ENCODE measurements at regions not wholly inside any gene's neighbourhood (a gene's known extent, or its start where the extent isn't known, plus 50 kb on each side); places are given as distances from the start of the nearest gene placed in this dataset.

- no peak for TF ChIP-seq CTCF (IDR thresholded peaks at IDR 0.05)
- no peak for TF ChIP-seq POLR2A (IDR thresholded peaks at IDR 0.05)
- intact Hi-C loops (cut with DNase I), result no loop called here
- no peak overlapping the region for H3K27ac ChIP-seq
- H3K4me1 ChIP-seq, result no peaks in the 10 kb centered on the region
- H3K4me3 ChIP-seq (replicated peaks in 1 of 3), result no peak overlapping the region
- H3K9me3 ChIP-seq, result no peaks in the 10 kb centered on the region
- no peaks in the 10 kb centered on the region for H3K27me3 ChIP-seq
- WGBS, 2 donors, result 70 to 74% methylated on average over 3 of the region's 3 CpGs
- DNase-seq, result no peak
- no peaks in the 10 kb centered on the region for H3K36me3 ChIP-seq
These were observed 83.2 kb upstream of the SSTR1 start for GRCh38 chr14:38124506-38124905.

- TF ChIP-seq POLR2A (IDR thresholded peaks at IDR 0.05) (no peak), CTCF (IDR thresholded peaks at IDR 0.05) (no peak)
- Histone ChIP-seq H3K4me3 (replicated peaks in 1 of 3) (no peak overlapping the region), H3K27me3 (no peaks in the 10 kb centered on the region), H3K4me1 (no peaks in the 10 kb centered on the region), H3K36me3 (no peaks in the 10 kb centered on the region), H3K27ac (no peak overlapping the region), H3K9me3 (no peaks in the 10 kb centered on the region)
- DNase-seq, result peak; percentile 12 to 32
- intact Hi-C loops (cut with DNase I), result no loop called here
- 29 to 38% methylated on average over 10 to 11 of the region's 11 CpGs for WGBS, 2 donors
These were observed 82.1 kb upstream of the SSTR1 start for GRCh38 chr14:38125481-38126037.

- Histone ChIP-seq H3K36me3 (no peaks in the 10 kb centered on the region), H3K27me3 (no peaks in the 10 kb centered on the region), H3K4me1 (no peaks in the 10 kb centered on the region), H3K27ac (no peak overlapping the region), H3K4me3 (replicated peaks in 1 of 3) (no peak overlapping the region), H3K9me3 (no peaks in the 10 kb centered on the region)
- no peak for TF ChIP-seq CTCF (IDR thresholded peaks at IDR 0.05)
- TF ChIP-seq POLR2A (IDR thresholded peaks at IDR 0.05), result no peak
- 94 to 98% methylated on average over 2 of the region's 2 CpGs for WGBS, 2 donors
- DNase-seq, result no peak
- intact Hi-C loops (cut with DNase I), result no loop called here
These were observed 80.3 kb upstream of the SSTR1 start for GRCh38 chr14:38127356-38127755.

- 88 to 90% methylated on average over 3 of the region's 3 CpGs for WGBS, 2 donors
These were observed 79.9 kb upstream of the SSTR1 start for GRCh38 chr14:38127784-38128183.

GRCh38 chr14:38128640-38129039 is 79.1 kb upstream of the SSTR1 start:
- TF ChIP-seq CTCF (IDR thresholded peaks at IDR 0.05) (no peak), POLR2A (IDR thresholded peaks at IDR 0.05) (no peak)
- DNase-seq, result no peak
- Histone ChIP-seq H3K4me1 (no peaks in the 10 kb centered on the region), H3K9me3 (no peaks in the 10 kb centered on the region), H3K27me3 (no peaks in the 10 kb centered on the region), H3K4me3 (replicated peaks in 1 of 3) (no peak overlapping the region), H3K36me3 (no peaks in the 10 kb centered on the region), H3K27ac (no peak overlapping the region)
- intact Hi-C loops (cut with DNase I), result no loop called here

More at GRCh38 chr14:38127784-38128183, 79.9 kb upstream of the SSTR1 start:
- Histone ChIP-seq H3K27ac (no peak overlapping the region), H3K4me1 (no peaks in the 10 kb centered on the region), H3K36me3 (no peaks in the 10 kb centered on the region), H3K9me3 (no peaks in the 10 kb centered on the region), H3K27me3 (no peaks in the 10 kb centered on the region), H3K4me3 (replicated peaks in 1 of 3) (no peak overlapping the region)
- no peak for TF ChIP-seq CTCF (IDR thresholded peaks at IDR 0.05)
- no peak for TF ChIP-seq POLR2A (IDR thresholded peaks at IDR 0.05)
- intact Hi-C loops (cut with DNase I), result no loop called here
- no peak for DNase-seq
